Iris pigment epithelial cell (primary cell): ENCODE measurements at regions not wholly inside any gene's neighbourhood (a gene's known extent, or its start where the extent isn't known, plus 50 kb on each side); places are given as distances from the start of the nearest gene placed in this dataset.

ENCODE experiments used
- DNase-seq: peaks from one replicate; pipeline ENCODE4 v3.0.0-alpha.2; 2011; ENCODE audit warnings: low read depth

GRCh38 chr1:112219267-112219666, 176.7 kb upstream of the CTTNBP2NL start:
- no peak for DNase-seq

- DNase-seq: no peak
Observed at GRCh38 chr1:112230232-112230631, 165.8 kb upstream of the CTTNBP2NL start.

- DNase-seq: no peak
Observed at GRCh38 chr1:112231331-112231730, 164.7 kb upstream of the CTTNBP2NL start.

GRCh38 chr1:112232848-112233247, 163.2 kb upstream of the CTTNBP2NL start:
- DNase-seq: no peak

GRCh38 chr1:112234710-112235109, 161.3 kb upstream of the CTTNBP2NL start:
- no peak for DNase-seq

GRCh38 chr1:112237983-112238545, 157.9 kb upstream of the CTTNBP2NL start:
- no peak for DNase-seq

GRCh38 chr1:112239683-112240330, 156.2 kb upstream of the CTTNBP2NL start:
- no peak for DNase-seq

GRCh38 chr1:112242470-112242869, 153.5 kb upstream of the CTTNBP2NL start:
- DNase-seq: no peak

- no peak for DNase-seq
Observed at GRCh38 chr1:112244131-112244530, 151.9 kb upstream of the CTTNBP2NL start.

GRCh38 chr1:112245114-112245513, 150.9 kb upstream of the CTTNBP2NL start:
- DNase-seq: no peak

- DNase-seq: no peak
Observed at GRCh38 chr1:112247036-112247597, 148.9 kb upstream of the CTTNBP2NL start.

GRCh38 chr1:112247961-112248360, 148.1 kb upstream of the CTTNBP2NL start:
- no peak for DNase-seq

- DNase-seq: no peak
Observed at GRCh38 chr1:112250892-112251291, 145.1 kb upstream of the CTTNBP2NL start.

- DNase-seq: peak; percentile 41
Observed at GRCh38 chr1:112251766-112252506, 144.1 kb upstream of the CTTNBP2NL start.

GRCh38 chr1:112253366-112253765, 142.6 kb upstream of the CTTNBP2NL start:
- no peak for DNase-seq

- peak; percentile 17 for DNase-seq
Observed at GRCh38 chr1:112255080-112255479, 140.9 kb upstream of the CTTNBP2NL start.

GRCh38 chr1:112256411-112256810, 139.6 kb upstream of the CTTNBP2NL start:
- DNase-seq: no peak

GRCh38 chr1:112257043-112257835, 138.8 kb upstream of the CTTNBP2NL start:
- no peak for DNase-seq

- DNase-seq: no peak
Observed at GRCh38 chr1:112260699-112261098, 135.3 kb upstream of the CTTNBP2NL start.

GRCh38 chr1:112262316-112262715, 133.7 kb upstream of the CTTNBP2NL start:
- no peak for DNase-seq

- DNase-seq: no peak
Observed at GRCh38 chr1:112263042-112263441, 133.0 kb upstream of the CTTNBP2NL start.

- peak; percentile 71 for DNase-seq
Observed at GRCh38 chr1:112263453-112263852, 132.6 kb upstream of the CTTNBP2NL start.
